Esophagus muscularis mucosa (tissue), 4 donors: ENCODE measurements at regions not wholly inside any gene's neighbourhood (a gene's known extent, or its start where the extent isn't known, plus 50 kb on each side); places are given as distances from the start of the nearest gene placed in this dataset.

Experiments used
- EP300 ChIP-seq: sonication (generic); formaldehyde crosslinking; IDR thresholded peaks from one replicate; pipeline ENCODE4 v1.6.1; 2017; ENCODE audit warnings: antibody characterized with exemption
- POLR2A ChIP-seq: fragments of 450-650 bp; IDR thresholded peaks from one replicate; pipeline ENCODE4 v1.6.1; 2017; ENCODE audit warnings: antibody characterized with exemption, moderate library complexity, mild to moderate bottlenecking, low read depth
- POLR2AphosphoS5 ChIP-seq, 2 donors: sonication (generic); formaldehyde crosslinking; IDR thresholded peaks; one replicate each; pipeline ENCODE4 v1.6.1; 2017; ENCODE audit warnings: antibody characterized with exemption in 2 of 2
- TF ChIP-seq, protein P1 (sequence below), 3 experiments: fragments of 200-600 bp in 2 of 3; fragments of 450-650 bp in 1 of 3; sonication (generic) in 2 of 3; IDR thresholded peaks; one replicate each; pipeline ENCODE4 v1.5.1; 2017 to 2019; ENCODE audit warnings: antibody characterized with exemption in 3 of 3, mild to moderate bottlenecking in 2 of 3, moderate library complexity in 1 of 3

GRCh38 chr11:109236188-109236587 lies 185.8 kb upstream of the C11orf87 start:
- TF ChIP-seq, protein P1, sequence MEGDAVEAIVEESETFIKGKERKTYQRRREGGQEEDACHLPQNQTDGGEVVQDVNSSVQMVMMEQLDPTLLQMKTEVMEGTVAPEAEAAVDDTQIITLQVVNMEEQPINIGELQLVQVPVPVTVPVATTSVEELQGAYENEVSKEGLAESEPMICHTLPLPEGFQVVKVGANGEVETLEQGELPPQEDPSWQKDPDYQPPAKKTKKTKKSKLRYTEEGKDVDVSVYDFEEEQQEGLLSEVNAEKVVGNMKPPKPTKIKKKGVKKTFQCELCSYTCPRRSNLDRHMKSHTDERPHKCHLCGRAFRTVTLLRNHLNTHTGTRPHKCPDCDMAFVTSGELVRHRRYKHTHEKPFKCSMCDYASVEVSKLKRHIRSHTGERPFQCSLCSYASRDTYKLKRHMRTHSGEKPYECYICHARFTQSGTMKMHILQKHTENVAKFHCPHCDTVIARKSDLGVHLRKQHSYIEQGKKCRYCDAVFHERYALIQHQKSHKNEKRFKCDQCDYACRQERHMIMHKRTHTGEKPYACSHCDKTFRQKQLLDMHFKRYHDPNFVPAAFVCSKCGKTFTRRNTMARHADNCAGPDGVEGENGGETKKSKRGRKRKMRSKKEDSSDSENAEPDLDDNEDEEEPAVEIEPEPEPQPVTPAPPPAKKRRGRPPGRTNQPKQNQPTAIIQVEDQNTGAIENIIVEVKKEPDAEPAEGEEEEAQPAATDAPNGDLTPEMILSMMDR (IDR thresholded peaks at IDR 0.05) = no peak
- TF ChIP-seq POLR2AphosphoS5 (IDR thresholded peaks at IDR 0.05) (no peak), EP300 (no peak), POLR2A (no peak)
